Thyroid gland (tissue), 4 donors: ENCODE measurements at regions not wholly inside any gene's neighbourhood (a gene's known extent, or its start where the extent isn't known, plus 50 kb on each side); places are given as distances from the start of the nearest gene placed in this dataset.

Experiments used
- DNase-seq, 2 donors: peaks; one replicate each; pipeline ENCODE4 v3.0.0-alpha.2; 2019
- H3K27ac ChIP-seq, 3 donors: fragments of 200-600 bp; sonication (generic); 1 replicate in 2 of 3; 2 replicates in 1 of 3; pipeline ENCODE4 v1.5.1; 2016 to 2019; ENCODE audit warnings: mild to moderate bottlenecking in 1 of 3, moderate library complexity in 1 of 3
- H3K27me3 ChIP-seq: fragments of 200-600 bp; sonication (generic); one replicate; pipeline ENCODE4 v1.5.1; 2019
- H3K36me3 ChIP-seq, 2 donors: fragments of 200-600 bp; sonication (generic); one replicate each; pipeline ENCODE4 v1.5.1; 2016 to 2019
- H3K4me1 ChIP-seq, 2 donors: fragments of 200-600 bp; sonication (generic); one replicate each; pipeline ENCODE4 v1.5.1; 2017 to 2019
- H3K4me3 ChIP-seq, 3 donors: fragments of 200-600 bp; sonication (generic); replicated peaks in 1 of 3; 1 replicate in 2 of 3; 2 replicates in 1 of 3; pipeline ENCODE4 v1.5.1; 2016; ENCODE audit warnings: mild to moderate bottlenecking in 1 of 3
- H3K9me3 ChIP-seq: fragments of 200-600 bp; sonication (generic); one replicate; pipeline ENCODE4 v1.5.1; 2017
- POLR2A ChIP-seq, 2 donors: fragments of 450-650 bp; IDR thresholded peaks; one replicate each; pipeline ENCODE4 v1.6.1; 2017; ENCODE audit warnings: antibody characterized with exemption in 2 of 2, mild to moderate bottlenecking in 2 of 2, moderate library complexity in 1 of 2
- WGBS, 2 donors: methylation state at CpG; one replicate each; pipeline ENCODE4 v1.1.5; 2017; 5-methylcytosine and 5-hydroxymethylcytosine counted together
- intact Hi-C: fragments of 100-400 bp; cut with DNase I; formaldehyde crosslinking; loops from one replicate; pipeline ENCODE4 v1.15.1; 2023
- TF ChIP-seq, protein P1 (sequence below), 6 experiments: fragments of 200-600 bp in 3 of 6; fragments of 450-650 bp in 3 of 6; sonication (generic) in 3 of 6; IDR thresholded peaks; one replicate each; pipeline ENCODE4 v1.5.1; 2016 to 2019; ENCODE audit warnings: antibody characterized with exemption in 6 of 6, mild to moderate bottlenecking in 2 of 6, inconsistent platforms in 1 of 6, moderate library complexity in 1 of 6

DNA sequence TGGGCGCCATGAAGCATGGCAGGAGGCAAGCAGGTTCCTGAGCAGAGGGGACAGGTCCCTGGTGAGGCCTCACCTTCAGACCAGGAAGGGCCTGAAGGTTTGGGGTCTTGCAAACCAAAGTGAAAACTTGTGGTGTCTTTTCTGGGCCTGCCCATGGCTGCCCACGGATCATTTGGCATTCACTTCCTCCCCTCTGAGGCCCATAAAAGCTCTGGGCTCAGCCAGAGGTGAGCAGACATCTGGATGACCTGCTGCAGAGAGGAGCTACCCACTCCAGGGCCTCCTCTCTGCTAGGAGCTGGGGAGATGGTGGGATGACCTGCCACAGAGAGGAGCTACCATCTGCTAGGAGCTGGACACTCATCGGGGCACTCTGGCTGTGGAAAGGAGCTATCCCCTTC is 112.9 kb upstream of the TMEM18 start:
- no peak overlapping the region for H3K27ac ChIP-seq
- no peak overlapping the region for H3K4me3 ChIP-seq
- H3K27me3 ChIP-seq, result no peaks in the 10 kb centered on the region
- H3K4me1 ChIP-seq, result no peaks in the 10 kb centered on the region
- no peak for DNase-seq
- no peaks in the 10 kb centered on the region for H3K9me3 ChIP-seq
- 83 to 93% methylated on average over 2 of the region's 3 CpGs for WGBS, 2 donors
- no peaks in the 10 kb centered on the region for H3K36me3 ChIP-seq
- intact Hi-C loops, result no loop called here
- TF ChIP-seq POLR2A (IDR thresholded peaks at IDR 0.05), result no peak
- TF ChIP-seq, protein P1, sequence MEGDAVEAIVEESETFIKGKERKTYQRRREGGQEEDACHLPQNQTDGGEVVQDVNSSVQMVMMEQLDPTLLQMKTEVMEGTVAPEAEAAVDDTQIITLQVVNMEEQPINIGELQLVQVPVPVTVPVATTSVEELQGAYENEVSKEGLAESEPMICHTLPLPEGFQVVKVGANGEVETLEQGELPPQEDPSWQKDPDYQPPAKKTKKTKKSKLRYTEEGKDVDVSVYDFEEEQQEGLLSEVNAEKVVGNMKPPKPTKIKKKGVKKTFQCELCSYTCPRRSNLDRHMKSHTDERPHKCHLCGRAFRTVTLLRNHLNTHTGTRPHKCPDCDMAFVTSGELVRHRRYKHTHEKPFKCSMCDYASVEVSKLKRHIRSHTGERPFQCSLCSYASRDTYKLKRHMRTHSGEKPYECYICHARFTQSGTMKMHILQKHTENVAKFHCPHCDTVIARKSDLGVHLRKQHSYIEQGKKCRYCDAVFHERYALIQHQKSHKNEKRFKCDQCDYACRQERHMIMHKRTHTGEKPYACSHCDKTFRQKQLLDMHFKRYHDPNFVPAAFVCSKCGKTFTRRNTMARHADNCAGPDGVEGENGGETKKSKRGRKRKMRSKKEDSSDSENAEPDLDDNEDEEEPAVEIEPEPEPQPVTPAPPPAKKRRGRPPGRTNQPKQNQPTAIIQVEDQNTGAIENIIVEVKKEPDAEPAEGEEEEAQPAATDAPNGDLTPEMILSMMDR (IDR thresholded peaks at IDR 0.05), result no peak

DNA sequence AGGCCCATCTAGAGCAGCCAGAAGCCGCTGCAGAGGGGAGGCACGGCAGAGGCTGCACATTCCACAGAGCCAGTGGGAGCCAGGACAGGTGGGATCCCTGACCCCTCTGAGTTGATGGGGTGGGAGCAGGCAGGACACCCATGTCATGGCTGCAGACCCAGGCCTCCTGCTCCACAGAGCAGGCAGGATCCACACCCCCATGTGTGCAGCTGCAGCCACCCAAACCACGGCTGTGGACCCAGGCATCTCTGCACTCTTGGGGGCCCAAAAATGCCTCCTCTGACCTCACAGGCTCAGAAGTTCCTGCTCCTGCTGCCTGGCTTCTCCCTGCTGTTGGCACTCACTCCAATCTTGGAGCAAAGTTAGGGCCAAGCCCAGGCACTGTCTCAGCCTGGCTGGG is 112.3 kb upstream of the TMEM18 start:
- DNase-seq, result no peak
- no peak for TF ChIP-seq POLR2A (IDR thresholded peaks at IDR 0.05)
- TF ChIP-seq, protein P1 (IDR thresholded peaks at IDR 0.05), result no peak
- Histone ChIP-seq H3K4me1 (no peaks in the 10 kb centered on the region), H3K9me3 (no peaks in the 10 kb centered on the region), H3K27ac (no peak overlapping the region), H3K36me3 (no peaks in the 10 kb centered on the region), H3K27me3 (no peaks in the 10 kb centered on the region), H3K4me3 (no peak overlapping the region)
- 88 to 90% methylated on average over 2 to 3 of the region's 3 CpGs for WGBS, 2 donors
- intact Hi-C loops, result no loop called here

DNA sequence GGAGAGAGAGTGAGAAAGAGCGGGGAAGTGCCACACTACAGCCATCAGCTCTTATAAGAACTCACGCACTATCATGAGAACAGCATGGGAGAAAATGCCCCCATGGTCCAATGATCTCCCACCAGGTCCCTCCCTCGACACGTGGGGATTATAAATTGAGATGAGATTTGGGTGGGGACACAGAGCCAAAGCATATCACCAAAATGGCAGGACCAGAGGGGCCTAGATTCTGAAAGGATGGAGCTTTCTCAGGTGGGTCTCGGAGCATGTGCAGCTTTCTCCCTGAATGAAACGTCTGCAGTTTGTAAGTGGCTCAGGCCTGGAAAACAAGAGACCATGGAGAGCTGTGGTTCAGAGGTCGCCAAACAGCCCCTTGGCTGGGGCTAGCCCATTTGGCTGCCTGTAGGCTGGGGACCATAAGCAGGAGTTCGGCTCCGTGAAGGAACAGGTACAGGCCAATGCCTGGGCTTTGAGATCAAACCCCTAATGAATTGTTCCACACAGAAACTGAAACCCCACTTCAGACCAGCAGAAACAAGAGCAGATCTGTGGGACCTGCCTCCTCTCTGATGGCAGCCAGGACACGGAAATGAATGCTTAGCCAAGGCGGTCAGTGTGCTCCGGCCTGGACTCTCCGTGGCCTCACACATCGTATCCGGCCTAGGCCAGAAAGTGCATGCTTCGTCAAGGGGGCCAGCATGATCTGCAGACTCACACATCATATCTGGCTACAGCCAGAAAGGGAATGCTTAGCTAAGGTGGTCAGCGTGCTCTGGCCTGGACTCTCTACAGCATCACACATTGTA is 111.2 kb upstream of the TMEM18 start:
- TF ChIP-seq POLR2A (IDR thresholded peaks at IDR 0.05), result no peak
- TF ChIP-seq, protein P1 (IDR thresholded peaks at IDR 0.05), result no peak
- Histone ChIP-seq H3K36me3 (no peaks in the 10 kb centered on the region), H3K27ac (no peak overlapping the region), H3K4me3 (no peak overlapping the region), H3K9me3 (peaks cover 3% of the 10 kb centered on the region), H3K27me3 (no peaks in the 10 kb centered on the region), H3K4me1 (no peaks in the 10 kb centered on the region)
- intact Hi-C loops, result no loop called here
- no peak for DNase-seq
- WGBS, 2 donors, result 92 to 94% methylated on average over 17 of the region's 17 CpGs

DNA sequence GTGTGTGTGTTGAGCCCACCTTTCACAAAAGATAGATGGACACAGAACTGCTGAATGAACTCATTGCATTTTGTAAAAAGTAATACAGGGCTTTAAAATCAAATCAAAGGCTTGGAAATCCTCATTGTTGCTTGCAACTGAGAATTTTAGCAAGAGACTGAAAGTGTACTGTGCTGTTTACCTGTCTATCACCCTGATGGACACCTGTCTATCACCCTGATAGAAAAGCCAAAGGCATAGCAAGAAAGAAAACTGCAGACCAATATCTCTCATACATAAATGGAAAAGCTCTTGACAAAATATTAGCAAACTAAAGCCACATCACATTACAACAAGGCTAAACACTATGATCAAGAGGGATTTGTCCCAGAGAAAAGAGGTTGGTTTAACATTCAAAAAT is 107.5 kb upstream of the TMEM18 start:
- TF ChIP-seq, protein P1 (IDR thresholded peaks at IDR 0.05), result no peak
- no peak for TF ChIP-seq POLR2A (IDR thresholded peaks at IDR 0.05)
- no peaks in the 10 kb centered on the region for H3K4me1 ChIP-seq
- DNase-seq, result no peak
- no peak overlapping the region for H3K27ac ChIP-seq
- H3K9me3 ChIP-seq, result peaks cover 3% of the 10 kb centered on the region
- H3K27me3 ChIP-seq, result no peaks in the 10 kb centered on the region
- no peak overlapping the region for H3K4me3 ChIP-seq
- intact Hi-C loops, result no loop called here
- H3K36me3 ChIP-seq, result no peaks in the 10 kb centered on the region

DNA sequence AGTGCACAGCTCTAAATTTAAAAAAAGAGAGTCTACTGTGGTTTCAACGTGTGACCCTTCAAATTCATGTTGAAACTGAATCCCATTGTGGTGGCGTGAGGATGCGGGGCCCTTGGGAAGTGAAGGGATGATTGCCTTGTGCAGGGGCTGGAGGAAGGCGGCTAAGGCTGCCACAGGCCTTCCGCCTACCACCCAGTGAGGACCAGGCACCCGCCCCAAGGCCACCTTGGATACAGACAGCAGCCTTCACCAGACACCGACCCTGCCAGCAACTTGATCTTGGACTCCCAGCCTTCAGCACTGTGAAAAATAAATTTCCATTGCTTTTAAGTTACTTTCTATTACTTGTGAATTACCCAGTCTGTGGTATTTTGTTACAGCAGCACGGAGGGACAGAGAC is 103.4 kb upstream of the TMEM18 start:
- Histone ChIP-seq H3K36me3 (no peaks in the 10 kb centered on the region), H3K9me3 (peaks cover 3% of the 10 kb centered on the region), H3K4me3 (no peak overlapping the region), H3K27ac (no peak overlapping the region), H3K27me3 (no peaks in the 10 kb centered on the region), H3K4me1 (no peaks in the 10 kb centered on the region)
- WGBS, 2 donors, result 93% methylated on average over 8 of the region's 8 CpGs
- TF ChIP-seq, protein P1 (IDR thresholded peaks at IDR 0.05), result no peak
- no peak for TF ChIP-seq POLR2A (IDR thresholded peaks at IDR 0.05)
- DNase-seq, result no peak
- intact Hi-C loops, result no loop called here
